GM10266 (cell line): ENCODE measurements at regions not wholly inside any gene's neighbourhood (a gene's known extent, or its start where the extent isn't known, plus 50 kb on each side); places are given as distances from the start of the nearest gene placed in this dataset.
"Not testable (repeated sequence)": the region's sequence is repeated elsewhere in the genome, so short reads cannot be mapped to it uniquely, and the experiment has no call there.

Experiments
- DNase-seq: peaks from one replicate; pipeline ENCODE4 v3.0.0; 2012; ENCODE audit errors: extremely low spot score
- CTCF ChIP-seq: IDR thresholded peaks from 2 replicates; pipeline ENCODE4 v1.5.1; 2012; ENCODE audit warnings: mild to moderate bottlenecking, low read depth; ENCODE audit not compliant: control insufficient read depth, insufficient read depth; ENCODE audit errors: missing control alignments

- no peak for DNase-seq
- no peak for TF ChIP-seq CTCF
Measured at GRCh38 chr18:47696870-47697269, 233.6 kb downstream of the SMAD2 start.

GRCh38 chr18:47691611-47692010, 238.8 kb downstream of the SMAD2 start:
- no peak for TF ChIP-seq CTCF
- no peak for DNase-seq

- DNase-seq, result not testable (repeated sequence)
Measured at GRCh38 chr18:47690778-47691177, 239.7 kb downstream of the SMAD2 start.

GRCh38 chr18:47689371-47689770, 241.1 kb downstream of the SMAD2 start:
- DNase-seq, result no peak
- TF ChIP-seq CTCF, result no peak

GRCh38 chr18:47686806-47687205, 243.7 kb downstream of the SMAD2 start:
- no peak for TF ChIP-seq CTCF
- no peak for DNase-seq

- TF ChIP-seq CTCF, result no peak
- no peak for DNase-seq
Measured at GRCh38 chr18:47683774-47684173, 246.7 kb downstream of the SMAD2 start.

- DNase-seq, result no peak
- TF ChIP-seq CTCF, result no peak
Measured at GRCh38 chr18:47682876-47683275, 247.6 kb downstream of the SMAD2 start.

GRCh38 chr18:47680488-47680887, 250.0 kb downstream of the SMAD2 start:
- peak; percentile 69 for DNase-seq
- TF ChIP-seq CTCF, result no peak
